ENCODE measurements at regions not wholly inside any gene's neighbourhood (a gene's known extent, or its start where the extent isn't known, plus 50 kb on each side); places are given as distances from the start of the nearest gene placed in this dataset.

GRCh38 chr7:93720106-93720505, 145.6 kb upstream of the CALCR start:
- no peak for TF ChIP-seq CTCF (IDR thresholded peaks at IDR 0.05)
- no peak for TF ChIP-seq POLR2AphosphoS5 (IDR thresholded peaks at IDR 0.05)
- no peak for TF ChIP-seq POLR2A (IDR thresholded peaks at IDR 0.05)
- TF ChIP-seq EP300 (IDR thresholded peaks at IDR 0.05; ENCODE audit: low read depth): no peak
